ENCODE measurements at regions not wholly inside any gene's neighbourhood (a gene's known extent, or its start where the extent isn't known, plus 50 kb on each side); places are given as distances from the start of the nearest gene placed in this dataset.

DNA sequence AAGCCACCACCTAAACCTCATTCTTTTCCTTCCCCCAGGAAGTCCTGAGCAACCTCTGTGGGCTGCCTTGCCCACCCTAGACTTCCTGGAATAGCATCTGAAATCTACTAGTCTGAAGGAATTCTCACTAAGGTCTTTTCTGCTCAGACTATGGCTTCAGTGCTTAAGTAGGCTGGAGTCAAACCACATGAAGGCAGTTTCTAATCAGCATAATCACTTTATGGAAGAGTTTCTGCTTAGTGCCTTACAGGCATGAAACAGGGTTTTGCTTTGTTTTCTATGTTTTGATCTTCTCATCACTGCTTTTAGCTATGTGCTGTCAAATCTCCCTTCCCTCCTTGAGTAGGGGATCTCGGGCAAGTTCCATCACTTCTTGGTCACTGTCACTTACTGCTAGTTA is 117.7 kb downstream of the WT1 start:
- TF ChIP-seq, protein P1, sequence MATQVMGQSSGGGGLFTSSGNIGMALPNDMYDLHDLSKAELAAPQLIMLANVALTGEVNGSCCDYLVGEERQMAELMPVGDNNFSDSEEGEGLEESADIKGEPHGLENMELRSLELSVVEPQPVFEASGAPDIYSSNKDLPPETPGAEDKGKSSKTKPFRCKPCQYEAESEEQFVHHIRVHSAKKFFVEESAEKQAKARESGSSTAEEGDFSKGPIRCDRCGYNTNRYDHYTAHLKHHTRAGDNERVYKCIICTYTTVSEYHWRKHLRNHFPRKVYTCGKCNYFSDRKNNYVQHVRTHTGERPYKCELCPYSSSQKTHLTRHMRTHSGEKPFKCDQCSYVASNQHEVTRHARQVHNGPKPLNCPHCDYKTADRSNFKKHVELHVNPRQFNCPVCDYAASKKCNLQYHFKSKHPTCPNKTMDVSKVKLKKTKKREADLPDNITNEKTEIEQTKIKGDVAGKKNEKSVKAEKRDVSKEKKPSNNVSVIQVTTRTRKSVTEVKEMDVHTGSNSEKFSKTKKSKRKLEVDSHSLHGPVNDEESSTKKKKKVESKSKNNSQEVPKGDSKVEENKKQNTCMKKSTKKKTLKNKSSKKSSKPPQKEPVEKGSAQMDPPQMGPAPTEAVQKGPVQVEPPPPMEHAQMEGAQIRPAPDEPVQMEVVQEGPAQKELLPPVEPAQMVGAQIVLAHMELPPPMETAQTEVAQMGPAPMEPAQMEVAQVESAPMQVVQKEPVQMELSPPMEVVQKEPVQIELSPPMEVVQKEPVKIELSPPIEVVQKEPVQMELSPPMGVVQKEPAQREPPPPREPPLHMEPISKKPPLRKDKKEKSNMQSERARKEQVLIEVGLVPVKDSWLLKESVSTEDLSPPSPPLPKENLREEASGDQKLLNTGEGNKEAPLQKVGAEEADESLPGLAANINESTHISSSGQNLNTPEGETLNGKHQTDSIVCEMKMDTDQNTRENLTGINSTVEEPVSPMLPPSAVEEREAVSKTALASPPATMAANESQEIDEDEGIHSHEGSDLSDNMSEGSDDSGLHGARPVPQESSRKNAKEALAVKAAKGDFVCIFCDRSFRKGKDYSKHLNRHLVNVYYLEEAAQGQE (IDR thresholded peaks at IDR 0.05), result no peak
- TF ChIP-seq SP1 (IDR thresholded peaks at IDR 0.05), result no peak
- TF ChIP-seq FOXA1 (IDR thresholded peaks at IDR 0.05), result no peak
- TF ChIP-seq, protein P2, sequence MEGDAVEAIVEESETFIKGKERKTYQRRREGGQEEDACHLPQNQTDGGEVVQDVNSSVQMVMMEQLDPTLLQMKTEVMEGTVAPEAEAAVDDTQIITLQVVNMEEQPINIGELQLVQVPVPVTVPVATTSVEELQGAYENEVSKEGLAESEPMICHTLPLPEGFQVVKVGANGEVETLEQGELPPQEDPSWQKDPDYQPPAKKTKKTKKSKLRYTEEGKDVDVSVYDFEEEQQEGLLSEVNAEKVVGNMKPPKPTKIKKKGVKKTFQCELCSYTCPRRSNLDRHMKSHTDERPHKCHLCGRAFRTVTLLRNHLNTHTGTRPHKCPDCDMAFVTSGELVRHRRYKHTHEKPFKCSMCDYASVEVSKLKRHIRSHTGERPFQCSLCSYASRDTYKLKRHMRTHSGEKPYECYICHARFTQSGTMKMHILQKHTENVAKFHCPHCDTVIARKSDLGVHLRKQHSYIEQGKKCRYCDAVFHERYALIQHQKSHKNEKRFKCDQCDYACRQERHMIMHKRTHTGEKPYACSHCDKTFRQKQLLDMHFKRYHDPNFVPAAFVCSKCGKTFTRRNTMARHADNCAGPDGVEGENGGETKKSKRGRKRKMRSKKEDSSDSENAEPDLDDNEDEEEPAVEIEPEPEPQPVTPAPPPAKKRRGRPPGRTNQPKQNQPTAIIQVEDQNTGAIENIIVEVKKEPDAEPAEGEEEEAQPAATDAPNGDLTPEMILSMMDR (IDR thresholded peaks at IDR 0.05; ENCODE audit: low read depth, low read length, missing input control), result no peak
- TF ChIP-seq, protein P3, sequence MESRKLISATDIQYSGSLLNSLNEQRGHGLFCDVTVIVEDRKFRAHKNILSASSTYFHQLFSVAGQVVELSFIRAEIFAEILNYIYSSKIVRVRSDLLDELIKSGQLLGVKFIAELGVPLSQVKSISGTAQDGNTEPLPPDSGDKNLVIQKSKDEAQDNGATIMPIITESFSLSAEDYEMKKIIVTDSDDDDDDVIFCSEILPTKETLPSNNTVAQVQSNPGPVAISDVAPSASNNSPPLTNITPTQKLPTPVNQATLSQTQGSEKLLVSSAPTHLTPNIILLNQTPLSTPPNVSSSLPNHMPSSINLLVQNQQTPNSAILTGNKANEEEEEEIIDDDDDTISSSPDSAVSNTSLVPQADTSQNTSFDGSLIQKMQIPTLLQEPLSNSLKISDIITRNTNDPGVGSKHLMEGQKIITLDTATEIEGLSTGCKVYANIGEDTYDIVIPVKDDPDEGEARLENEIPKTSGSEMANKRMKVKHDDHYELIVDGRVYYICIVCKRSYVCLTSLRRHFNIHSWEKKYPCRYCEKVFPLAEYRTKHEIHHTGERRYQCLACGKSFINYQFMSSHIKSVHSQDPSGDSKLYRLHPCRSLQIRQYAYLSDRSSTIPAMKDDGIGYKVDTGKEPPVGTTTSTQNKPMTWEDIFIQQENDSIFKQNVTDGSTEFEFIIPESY (IDR thresholded peaks at IDR 0.05), result no peak
- TF ChIP-seq, protein P4, sequence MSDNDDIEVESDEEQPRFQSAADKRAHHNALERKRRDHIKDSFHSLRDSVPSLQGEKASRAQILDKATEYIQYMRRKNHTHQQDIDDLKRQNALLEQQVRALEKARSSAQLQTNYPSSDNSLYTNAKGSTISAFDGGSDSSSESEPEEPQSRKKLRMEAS (IDR thresholded peaks at IDR 0.05), result no peak
- no peak for TF ChIP-seq TAF1 (conservative IDR thresholded peaks at IDR 0.05)
- no peak for TF ChIP-seq YY1 (IDR thresholded peaks at IDR 0.05)

Measured in liver (tissue), 3 donors.